ENCODE measurements at regions not wholly inside any gene's neighbourhood (a gene's known extent, or its start where the extent isn't known, plus 50 kb on each side); places are given as distances from the start of the nearest gene placed in this dataset.

DNA sequence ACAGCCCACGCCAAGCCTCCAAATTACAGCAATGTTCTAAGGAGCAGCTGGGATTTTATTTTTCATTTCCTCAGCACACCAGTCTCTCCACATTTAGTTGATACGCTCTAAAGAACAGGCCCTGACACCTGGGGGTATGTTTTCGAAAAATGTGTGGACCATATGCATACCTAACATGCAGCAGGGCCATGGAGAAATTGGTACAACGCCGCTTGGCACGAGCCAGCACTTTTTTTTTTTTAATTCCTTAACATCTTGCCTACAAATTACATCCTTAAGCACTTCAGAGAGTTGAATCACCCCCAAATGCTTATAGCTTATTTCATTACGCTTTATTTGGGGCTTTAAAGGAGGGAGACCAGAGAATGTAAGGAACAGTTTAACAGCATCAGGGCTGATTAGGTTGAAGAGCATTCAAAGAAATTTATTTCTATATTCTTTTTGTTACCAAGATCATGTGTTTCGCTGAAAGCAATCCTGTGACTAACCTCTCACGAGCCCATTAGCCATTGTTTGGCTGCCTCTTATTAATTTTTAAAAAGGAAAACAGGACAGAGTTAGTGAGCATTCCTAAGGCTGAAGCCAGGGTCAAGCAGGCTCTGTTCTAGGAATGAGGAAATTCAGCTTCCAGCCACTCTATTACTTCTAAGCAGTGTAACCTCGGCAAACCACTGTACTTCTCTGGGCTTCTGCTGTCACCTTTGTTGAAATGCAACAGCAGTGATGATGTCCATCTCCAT, 173.8 kb downstream of the ACTL7B start:
- TF ChIP-seq, protein P1, sequence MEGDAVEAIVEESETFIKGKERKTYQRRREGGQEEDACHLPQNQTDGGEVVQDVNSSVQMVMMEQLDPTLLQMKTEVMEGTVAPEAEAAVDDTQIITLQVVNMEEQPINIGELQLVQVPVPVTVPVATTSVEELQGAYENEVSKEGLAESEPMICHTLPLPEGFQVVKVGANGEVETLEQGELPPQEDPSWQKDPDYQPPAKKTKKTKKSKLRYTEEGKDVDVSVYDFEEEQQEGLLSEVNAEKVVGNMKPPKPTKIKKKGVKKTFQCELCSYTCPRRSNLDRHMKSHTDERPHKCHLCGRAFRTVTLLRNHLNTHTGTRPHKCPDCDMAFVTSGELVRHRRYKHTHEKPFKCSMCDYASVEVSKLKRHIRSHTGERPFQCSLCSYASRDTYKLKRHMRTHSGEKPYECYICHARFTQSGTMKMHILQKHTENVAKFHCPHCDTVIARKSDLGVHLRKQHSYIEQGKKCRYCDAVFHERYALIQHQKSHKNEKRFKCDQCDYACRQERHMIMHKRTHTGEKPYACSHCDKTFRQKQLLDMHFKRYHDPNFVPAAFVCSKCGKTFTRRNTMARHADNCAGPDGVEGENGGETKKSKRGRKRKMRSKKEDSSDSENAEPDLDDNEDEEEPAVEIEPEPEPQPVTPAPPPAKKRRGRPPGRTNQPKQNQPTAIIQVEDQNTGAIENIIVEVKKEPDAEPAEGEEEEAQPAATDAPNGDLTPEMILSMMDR (conservative IDR thresholded peaks at IDR 0.05; ENCODE audit: low read depth), result no peak
- no peak overlapping the region for H3K27ac ChIP-seq
- CTCF ChIA-PET, result interaction anchor here (0.6 kb wide), 2 partner anchors 232 to 813 kb away, joined by 3 read pairs; no protein-coding TSS in a partner anchor
- no peak for DNase-seq (ENCODE audit: low spot score)
- POLR2A ChIA-PET (ENCODE audit: low non-redundant PET), result no interaction called here

DNA sequence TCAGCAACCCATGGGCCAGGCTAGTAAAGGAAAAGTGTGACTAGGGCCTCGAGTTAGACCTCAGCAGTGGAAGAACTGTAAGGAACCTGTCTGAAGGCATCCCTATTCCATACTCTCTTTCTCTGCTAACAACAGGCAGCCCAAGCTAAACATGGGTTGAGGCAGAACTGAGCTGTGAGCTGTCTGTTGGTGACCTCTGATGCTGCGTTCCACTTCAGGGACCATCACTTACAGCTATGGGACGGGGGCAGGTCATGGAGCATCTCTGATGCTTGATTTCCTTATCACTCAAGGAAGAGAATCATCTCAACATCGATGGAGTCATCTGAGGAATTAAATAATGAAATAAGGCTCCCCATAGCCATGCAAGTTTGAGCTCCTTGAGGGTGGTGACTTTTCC, 174.8 kb downstream of the ACTL7B start:
- no peak overlapping the region for H3K27ac ChIP-seq
- CTCF ChIA-PET, result interaction anchor here (0.6 kb wide), 1 partner anchor 812 kb away, joined by 3 read pairs; no protein-coding TSS in a partner anchor
- POLR2A ChIA-PET (ENCODE audit: low non-redundant PET), result no interaction called here
- TF ChIP-seq, protein P1 (conservative IDR thresholded peaks at IDR 0.05; ENCODE audit: low read depth), result no peak
- no peak for DNase-seq (ENCODE audit: low spot score)

DNA sequence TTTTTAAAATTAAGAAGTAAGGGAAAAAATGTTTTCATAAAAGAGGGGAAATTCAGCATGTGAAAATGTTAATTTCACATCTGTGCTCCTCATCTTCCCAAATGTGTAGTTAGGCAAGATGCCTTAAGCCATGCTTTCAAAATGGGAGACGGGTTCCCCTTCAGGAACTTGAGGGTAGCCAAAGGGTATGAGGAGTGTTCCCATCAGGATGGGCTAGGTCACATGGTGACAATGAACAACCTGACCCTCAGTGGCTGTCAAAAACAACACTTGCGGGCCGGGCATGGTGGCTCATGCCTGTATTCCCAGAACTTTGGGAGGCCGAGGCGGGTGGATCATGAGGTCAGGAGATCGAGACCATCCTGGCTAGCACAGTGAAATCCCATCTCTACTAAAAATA, 178.0 kb downstream of the ACTL7B start:
- ChIA-PET POLR2A (ENCODE audit: low non-redundant PET) (no interaction called here), CTCF (interaction anchor here (0.7 kb wide), 1 partner anchor 991 kb away, joined by 4 read pairs; no protein-coding TSS in a partner anchor)
- TF ChIP-seq, protein P1 (conservative IDR thresholded peaks at IDR 0.05; ENCODE audit: low read depth), result no peak
- H3K27ac ChIP-seq, result no peak overlapping the region
- no peak for DNase-seq (ENCODE audit: low spot score)

DNA sequence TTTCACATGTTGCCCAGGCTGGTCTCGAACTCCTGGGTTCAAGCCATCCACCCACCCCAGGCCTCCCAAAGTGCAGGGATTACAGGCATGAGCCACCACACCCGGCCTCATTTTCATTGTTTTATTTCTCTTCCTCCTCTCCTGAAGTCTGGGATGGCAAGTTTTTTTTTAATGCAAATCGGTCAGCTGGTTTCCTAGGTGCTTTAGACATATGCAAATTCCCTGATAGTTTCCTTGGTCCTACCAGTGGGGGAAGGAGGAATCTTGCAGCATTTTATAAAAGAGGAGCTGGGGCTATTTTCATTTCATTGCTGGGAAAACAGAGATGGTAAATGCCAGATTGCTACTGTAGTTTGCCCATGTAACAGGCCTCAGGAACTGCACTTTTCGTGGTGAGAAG, 179.4 kb downstream of the ACTL7B start:
- POLR2A ChIA-PET (ENCODE audit: low non-redundant PET), result interaction anchor here (0.7 kb wide), 1 partner anchor 125 kb away, joined by 3 read pairs; no protein-coding TSS in a partner anchor
- no peak for DNase-seq (ENCODE audit: low spot score)
- H3K27ac ChIP-seq, result no peak overlapping the region
- TF ChIP-seq, protein P1 (conservative IDR thresholded peaks at IDR 0.05; ENCODE audit: low read depth), result no peak
- CTCF ChIA-PET, result interaction anchor here (0.7 kb wide), 2 partner anchors 126 to 351 kb away, joined by 3 read pairs; no protein-coding TSS in a partner anchor

DNA sequence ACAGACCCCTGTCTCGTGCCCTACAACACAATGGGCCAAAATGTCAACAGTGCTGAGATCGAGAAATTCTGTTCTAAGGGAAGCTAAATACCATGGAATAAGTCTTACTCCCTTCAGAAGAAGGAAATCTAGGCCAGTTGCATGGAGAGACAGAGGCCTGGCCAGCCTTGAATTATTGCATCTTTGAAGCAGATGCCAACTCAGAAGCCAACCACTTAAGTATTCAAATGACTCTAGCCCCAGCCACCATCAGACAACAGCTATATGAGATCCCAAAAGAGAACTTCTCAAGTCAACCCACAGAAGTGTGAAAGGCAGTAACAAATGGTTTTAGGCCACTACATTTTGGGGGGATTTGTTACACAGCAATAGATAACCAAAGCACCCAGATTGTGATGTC, 180.1 kb downstream of the ACTL7B start:
- TF ChIP-seq, protein P1 (conservative IDR thresholded peaks at IDR 0.05; ENCODE audit: low read depth), result no peak
- ChIA-PET POLR2A (ENCODE audit: low non-redundant PET) (no interaction called here), CTCF (no interaction called here)
- no peak overlapping the region for H3K27ac ChIP-seq
- DNase-seq (ENCODE audit: low spot score), result no peak

DNA sequence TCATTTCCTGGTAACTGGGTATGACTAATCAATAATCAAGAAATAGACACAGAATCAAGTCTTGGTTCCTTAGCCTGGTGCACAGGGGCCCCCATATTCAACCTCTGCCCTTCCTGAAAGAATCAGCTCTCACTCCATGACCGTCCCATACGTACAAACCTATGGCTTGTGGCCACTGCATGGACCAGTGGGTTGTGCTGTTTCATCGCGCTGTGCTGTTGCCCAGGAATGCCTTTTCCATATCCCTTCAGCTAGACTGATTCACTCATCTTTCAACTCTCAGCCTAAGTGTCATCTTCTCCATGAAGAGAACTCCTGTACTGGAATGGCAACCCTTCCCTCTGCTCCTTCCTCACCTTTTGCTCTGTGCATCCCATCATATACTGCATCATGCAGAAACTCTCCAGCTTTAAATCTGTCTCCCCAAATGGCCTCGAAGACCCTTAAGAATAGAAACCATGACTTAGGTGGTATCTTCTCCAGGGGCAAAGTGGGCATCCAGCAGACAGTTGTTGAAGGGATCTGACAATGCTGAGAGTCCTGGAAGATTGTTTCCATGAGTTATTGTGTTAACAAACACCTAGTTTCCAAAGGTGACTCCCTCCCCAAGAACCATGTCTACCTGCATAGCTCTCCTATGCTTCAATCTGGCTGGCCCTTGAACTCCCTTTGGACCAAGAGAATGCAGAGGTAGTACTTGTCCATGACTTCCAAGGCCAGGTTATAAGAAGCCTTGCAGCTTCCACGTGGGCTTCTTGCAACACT, 180.8 kb downstream of the ACTL7B start:
- H3K27ac ChIP-seq, result no peak overlapping the region
- ChIA-PET POLR2A (ENCODE audit: low non-redundant PET) (no interaction called here), CTCF (no interaction called here)
- no peak for DNase-seq (ENCODE audit: low spot score)
- TF ChIP-seq, protein P1 (conservative IDR thresholded peaks at IDR 0.05; ENCODE audit: low read depth), result no peak
